ENCODE measurements at regions not wholly inside any gene's neighbourhood (a gene's known extent, or its start where the extent isn't known, plus 50 kb on each side); places are given as distances from the start of the nearest gene placed in this dataset.

GRCh38 chr11:71349627-71350026 is 97.2 kb upstream of the SHANK2 start:
- TF ChIP-seq CTCF (IDR thresholded peaks at IDR 0.05) (no peak), POLR2A (IDR thresholded peaks at IDR 0.05) (no peak)

Measured in adrenal gland (tissue), 5 donors.